ENCODE measurements at regions not wholly inside any gene's neighbourhood (a gene's known extent, or its start where the extent isn't known, plus 50 kb on each side); places are given as distances from the start of the nearest gene placed in this dataset.
"Not testable (repeated sequence)": the region's sequence is repeated elsewhere in the genome, so short reads cannot be mapped to it uniquely, and the experiment has no call there.

DNA sequence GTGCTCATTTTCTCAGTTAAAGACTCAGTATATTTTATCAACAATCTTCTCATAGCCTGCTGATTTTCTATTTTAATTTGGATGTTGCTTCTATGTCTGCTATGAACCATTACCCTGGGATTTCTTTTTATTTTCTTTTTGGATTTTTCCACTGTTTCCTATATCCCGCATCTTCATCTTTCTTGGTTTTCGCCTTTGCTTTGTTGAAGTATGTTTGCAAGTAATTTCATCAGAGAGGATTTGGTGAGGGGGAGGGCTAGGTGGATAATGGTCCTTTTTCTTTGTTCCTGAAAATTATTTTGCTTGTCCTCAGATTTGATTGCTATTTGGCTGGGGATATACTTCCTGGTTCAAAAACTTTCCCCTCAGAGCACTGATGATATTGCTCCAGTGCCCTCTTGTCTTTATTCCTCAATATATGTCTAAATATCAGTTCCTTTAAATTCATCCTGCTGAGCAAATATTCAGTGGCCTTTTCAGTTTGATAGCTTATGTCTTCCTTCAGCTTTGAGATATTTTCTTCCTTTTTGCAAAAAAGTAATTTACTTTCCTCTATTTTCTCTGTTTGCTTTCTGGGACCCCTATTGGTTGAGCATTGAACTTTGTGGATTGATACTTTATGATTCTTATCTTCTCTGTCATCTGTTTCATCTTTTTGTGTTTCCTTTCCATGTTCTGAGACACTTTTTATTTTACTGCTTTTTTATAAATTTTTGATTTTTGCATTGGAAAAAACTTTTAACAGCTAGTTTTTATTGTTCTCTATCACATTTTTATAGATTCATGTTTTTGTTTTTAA lies 227.6 kb upstream of the ELL2 start:
- H3K27ac ChIP-seq = no peak overlapping the region
- H3K4me3 ChIP-seq = no peak overlapping the region

- no peak overlapping the region for H3K27ac ChIP-seq
- H3K4me3 ChIP-seq = no peak overlapping the region
Measured at GRCh38 chr5:96187309-96188027, 225.8 kb upstream of the ELL2 start.

DNA sequence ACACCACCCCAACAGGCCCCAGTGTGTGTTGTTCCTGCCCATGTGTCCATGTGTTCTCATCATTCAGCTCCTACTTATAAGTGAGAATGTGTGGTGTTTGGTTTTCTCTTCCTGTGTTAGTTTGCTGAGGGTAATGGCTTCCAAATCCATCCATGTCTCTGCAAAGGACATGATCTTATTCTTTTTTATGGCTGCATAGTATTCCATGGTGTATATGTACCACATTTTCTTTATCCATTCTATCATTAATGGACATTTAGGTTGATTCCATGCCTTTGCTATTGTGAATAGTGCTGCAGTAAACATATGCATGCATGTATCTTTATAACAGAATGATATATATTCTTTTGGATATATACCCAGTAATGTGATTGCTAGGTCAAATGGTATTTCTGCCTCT lies 222.9 kb upstream of the ELL2 start:
- not testable (repeated sequence) for H3K27ac ChIP-seq, H3K4me3 ChIP-seq

DNA sequence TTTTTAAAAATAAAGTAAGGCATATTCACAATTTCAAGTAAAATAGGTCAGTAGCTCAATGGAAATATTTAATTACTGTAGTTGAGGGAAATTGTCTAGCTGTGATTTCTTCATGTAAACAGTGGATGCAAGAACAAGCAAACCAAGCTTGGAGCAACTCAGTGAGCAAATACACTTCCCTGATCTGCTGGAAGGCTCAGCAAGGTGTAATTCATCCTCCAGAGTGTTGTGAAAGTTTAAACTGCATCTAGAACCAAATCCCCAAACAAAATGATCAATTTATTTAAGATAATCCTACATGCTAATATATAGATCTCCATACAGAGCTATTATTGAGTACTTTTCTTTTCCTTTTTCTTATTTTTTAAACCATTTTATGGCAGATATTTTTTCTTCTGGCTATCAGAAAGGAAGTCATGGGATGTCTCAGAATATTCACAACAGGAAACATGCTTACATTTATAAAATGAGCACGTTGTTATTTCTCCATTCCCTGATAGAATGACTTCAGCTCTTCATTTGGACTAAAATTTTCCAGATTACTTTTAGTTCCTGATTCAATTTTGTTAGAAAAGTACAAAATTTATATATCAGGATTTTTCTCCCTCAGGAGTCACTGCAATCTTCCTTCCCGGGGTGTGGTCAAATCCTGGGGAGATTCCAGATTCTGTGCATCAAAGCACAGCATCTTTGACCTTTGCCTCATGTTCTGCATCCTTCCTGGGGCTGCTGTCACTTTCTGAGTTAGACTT lies 219.2 kb upstream of the ELL2 start:
- Histone ChIP-seq H3K4me3 (no peak overlapping the region), H3K27ac (no peak overlapping the region)

- Histone ChIP-seq H3K27ac (peak overlapping the region in 9 of 21 experiments; percentile 5 to 65 (median 38)), H3K4me3 (no peak overlapping the region)
Measured at GRCh38 chr5:96177303-96177869, 215.7 kb upstream of the ELL2 start.

DNA sequence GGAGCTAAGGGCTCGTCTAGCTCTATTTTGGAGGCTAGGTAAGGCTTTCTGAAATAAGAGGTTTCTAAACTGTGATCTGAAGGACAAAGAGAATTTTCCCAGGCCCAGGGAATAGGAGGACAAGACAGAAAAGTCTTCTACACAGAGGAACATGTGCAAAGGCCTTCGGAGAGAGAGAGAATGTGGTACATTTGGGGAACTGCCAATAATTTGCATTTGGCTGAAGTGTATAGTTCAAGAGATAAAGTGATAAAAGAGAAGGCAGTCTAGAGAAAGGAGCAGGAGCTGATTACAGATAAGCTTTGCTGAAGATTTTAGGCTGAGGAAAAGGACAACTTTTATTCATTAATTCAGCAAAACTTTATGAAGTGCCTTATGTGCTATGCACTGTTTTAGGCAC lies 214.4 kb upstream of the ELL2 start:
- Histone ChIP-seq H3K4me3 (no peak overlapping the region), H3K27ac (no peak overlapping the region)

GRCh38 chr5:96175090-96175489 lies 213.4 kb upstream of the ELL2 start:
- Histone ChIP-seq H3K4me3 (no peak overlapping the region), H3K27ac (no peak overlapping the region)

DNA sequence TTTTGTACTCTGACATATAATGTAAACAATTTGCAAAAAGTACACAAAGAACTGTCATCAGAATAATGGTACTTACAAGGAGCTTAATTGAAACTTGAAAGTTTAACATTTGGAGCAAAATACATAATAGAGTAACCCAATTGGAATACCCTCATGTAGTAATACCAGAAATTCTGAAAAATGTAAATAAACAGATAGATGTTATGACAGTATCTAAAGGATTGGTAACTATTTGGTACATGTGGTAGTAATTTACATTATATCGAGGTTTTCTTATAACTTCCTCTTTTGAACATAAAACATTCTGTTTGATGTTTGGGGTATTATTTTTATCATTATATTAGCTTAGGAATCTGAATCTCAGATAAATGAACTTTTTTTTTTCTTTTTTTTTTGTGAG lies 211.7 kb upstream of the ELL2 start:
- Histone ChIP-seq H3K27ac (no peak overlapping the region), H3K4me3 (no peak overlapping the region)

GRCh38 chr5:96172436-96172835 lies 210.8 kb upstream of the ELL2 start:
- Histone ChIP-seq H3K4me3 (no peak overlapping the region), H3K27ac (no peak overlapping the region)

DNA sequence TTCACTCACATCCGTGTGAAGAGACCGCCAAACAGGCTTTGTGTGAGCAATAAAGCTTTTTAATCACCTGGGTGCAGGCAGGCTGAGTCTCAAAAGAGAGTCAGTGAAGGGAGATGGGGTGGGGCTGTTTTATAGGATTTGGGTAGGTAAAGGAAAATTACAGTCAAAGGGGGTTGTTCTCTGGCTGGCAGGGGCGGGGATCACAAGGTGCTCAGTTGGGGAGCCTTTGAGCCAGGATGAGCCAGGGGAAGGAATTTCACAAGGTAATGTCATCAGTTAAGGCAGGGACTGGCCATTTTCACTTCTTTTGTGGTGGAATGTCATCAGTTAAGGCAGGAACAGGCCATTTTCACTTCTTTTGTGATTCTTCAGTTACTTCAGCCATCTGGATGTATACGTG lies 210.3 kb upstream of the ELL2 start:
- H3K27ac ChIP-seq, H3K4me3 ChIP-seq: not testable (repeated sequence)

GRCh38 chr5:96170481-96171125 lies 209.0 kb upstream of the ELL2 start:
- not testable (repeated sequence) for H3K27ac ChIP-seq, H3K4me3 ChIP-seq

GRCh38 chr5:96168833-96169232 lies 207.2 kb upstream of the ELL2 start:
- not testable (repeated sequence) for H3K27ac ChIP-seq

DNA sequence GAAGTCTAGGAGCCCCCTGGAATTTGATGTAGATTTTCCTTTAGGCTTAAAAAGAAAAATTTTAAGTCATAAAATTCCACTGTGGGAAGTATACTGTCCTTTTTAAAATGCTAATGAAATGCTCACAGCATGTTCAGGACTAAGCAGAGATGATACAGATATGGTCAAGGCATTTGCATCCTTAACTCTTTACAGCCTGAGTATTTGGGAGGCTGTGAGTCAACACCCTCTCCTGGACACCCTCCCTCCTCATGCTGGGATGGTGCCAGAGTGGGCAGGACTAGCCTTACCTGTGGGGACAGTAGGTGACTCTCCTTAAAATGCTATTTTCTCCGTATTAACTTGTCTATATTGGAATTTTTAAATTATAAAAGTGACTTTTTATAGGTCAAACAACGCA lies 197.4 kb upstream of the ELL2 start:
- no peak overlapping the region for H3K27ac ChIP-seq
- no peak overlapping the region for H3K4me3 ChIP-seq

More at GRCh38 chr5:96168833-96169232, 207.2 kb upstream of the ELL2 start:
- H3K4me3 ChIP-seq = not testable (repeated sequence)

DNA sequence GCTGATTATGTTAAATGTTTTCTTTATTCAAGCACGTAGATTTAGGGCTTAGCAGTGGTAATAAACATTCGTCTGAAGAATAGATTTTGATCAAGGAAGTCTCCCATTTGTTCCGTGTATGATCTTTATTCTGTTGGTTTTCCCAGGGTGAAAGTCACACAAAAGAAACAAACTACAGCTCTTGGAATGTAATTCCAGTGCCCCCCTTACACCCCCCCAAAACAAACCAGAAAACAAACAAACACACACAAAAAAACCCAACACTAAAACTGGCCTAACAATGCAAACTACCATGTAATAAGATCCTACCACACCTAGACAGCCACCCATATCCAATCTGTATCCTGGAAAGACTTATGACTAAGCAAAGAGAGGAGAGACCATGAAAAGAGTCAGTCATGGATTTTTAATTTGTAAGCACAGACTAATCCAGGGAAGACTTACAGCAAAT lies 196.2 kb upstream of the ELL2 start:
- no peak overlapping the region for H3K4me3 ChIP-seq
- H3K27ac ChIP-seq = peak overlapping the region in 5 of 21 experiments; percentile 10 to 63 (median 38)

- H3K4me3 ChIP-seq = no peak overlapping the region
- peak overlapping the region in 5 of 21 experiments; percentile 10 to 44 (median 24) for H3K27ac ChIP-seq
Measured at GRCh38 chr5:96157077-96157780, 195.6 kb upstream of the ELL2 start.

DNA sequence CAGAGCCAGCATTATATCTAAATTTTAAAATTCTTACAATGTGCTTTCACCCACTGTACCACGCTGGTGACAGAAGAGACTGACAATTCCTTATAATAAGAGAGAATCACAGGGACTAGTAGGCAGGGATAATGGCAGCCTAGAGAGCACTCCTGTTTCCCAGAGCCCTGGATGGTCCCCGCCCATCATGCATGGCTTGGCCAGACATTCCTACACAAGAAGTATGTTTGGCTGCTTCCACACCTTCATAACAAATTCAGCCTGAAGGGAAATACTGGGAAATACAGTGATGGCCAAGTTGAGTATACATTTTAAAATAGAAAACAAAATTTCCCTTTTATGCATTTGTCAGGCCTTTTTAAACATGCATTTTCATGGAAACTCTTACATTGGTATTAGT lies 193.5 kb upstream of the ELL2 start:
- no peak overlapping the region for H3K4me3 ChIP-seq
- peak overlapping the region in 2 of 21 experiments; percentile 0 to 69 for H3K27ac ChIP-seq

DNA sequence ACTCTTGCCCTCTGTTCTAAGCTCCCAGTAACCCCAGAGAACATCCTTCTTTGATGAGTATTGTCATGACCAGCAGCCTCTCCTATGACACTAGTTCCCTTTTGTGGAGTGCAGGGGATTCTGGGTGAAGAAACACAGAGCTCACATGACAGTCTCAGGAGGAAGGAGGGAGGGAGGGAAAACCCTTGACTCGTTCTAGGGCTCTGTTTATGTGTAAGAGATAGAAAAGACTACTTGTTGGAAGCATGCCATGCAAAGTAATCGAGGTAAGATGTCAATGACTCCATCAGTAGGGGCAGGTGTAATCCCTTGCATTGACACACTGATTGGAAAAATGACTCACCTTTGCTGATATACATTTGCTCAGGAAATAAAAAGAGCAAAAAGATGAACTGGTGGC lies 190.2 kb upstream of the ELL2 start:
- Histone ChIP-seq H3K27ac (peak overlapping the region in 4 of 21 experiments; percentile 6 to 77 (median 40)), H3K4me3 (no peak overlapping the region)

DNA sequence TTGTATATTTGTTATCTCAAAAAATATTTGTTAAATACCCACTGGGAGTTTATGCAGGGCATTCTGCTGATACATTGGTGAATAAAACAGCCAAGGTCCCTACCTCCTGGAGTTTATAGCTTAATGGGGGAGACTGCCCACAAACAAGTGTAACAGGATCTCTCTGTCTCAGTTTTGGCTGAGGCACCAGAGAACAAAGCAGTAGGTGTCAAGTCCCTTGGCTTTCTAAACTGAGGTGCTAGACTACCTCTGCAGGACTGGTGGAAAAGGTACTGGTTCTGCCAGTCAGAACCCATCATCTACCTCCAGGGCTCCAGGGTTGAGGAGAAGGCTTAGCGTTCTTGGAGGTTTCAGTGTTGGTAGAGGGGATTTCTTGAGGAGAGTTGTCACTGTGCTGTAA lies 188.4 kb upstream of the ELL2 start:
- Histone ChIP-seq H3K27ac (peak overlapping the region in 17 of 21 experiments; percentile 4 to 81 (median 54)), H3K4me3 (no peak overlapping the region)

GRCh38 chr5:96149546-96149945 lies 187.9 kb upstream of the ELL2 start:
- Histone ChIP-seq H3K4me3 (no peak overlapping the region), H3K27ac (peak overlapping the region in 12 of 21 experiments; percentile 31 to 82 (median 71))
